ENCODE measurements at regions not wholly inside any gene's neighbourhood (a gene's known extent, or its start where the extent isn't known, plus 50 kb on each side); places are given as distances from the start of the nearest gene placed in this dataset.
A peak's percentile ranks its signal among the peaks of the same experiment; 100 is the strongest.

DNA sequence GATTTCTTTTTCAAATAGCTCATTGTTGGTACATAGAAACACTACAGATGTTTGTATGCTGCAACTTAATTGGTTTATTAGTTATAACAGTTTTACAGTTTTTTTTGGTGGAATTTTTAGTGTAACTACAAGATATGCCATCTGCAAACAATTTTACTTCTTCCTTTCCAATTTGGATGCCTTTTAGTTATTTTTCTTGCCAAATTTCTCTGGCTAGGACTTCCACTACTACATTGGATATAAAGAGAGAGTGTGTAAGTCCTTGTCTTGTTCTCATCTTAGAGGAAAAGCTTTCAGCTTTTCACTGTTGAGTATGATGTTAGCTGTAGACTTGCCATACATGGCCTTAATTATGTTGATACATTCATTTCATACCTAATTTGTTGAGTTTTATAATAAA is 143.6 kb upstream of the EOMES start:
- DNase-seq, result no peak

DNA sequence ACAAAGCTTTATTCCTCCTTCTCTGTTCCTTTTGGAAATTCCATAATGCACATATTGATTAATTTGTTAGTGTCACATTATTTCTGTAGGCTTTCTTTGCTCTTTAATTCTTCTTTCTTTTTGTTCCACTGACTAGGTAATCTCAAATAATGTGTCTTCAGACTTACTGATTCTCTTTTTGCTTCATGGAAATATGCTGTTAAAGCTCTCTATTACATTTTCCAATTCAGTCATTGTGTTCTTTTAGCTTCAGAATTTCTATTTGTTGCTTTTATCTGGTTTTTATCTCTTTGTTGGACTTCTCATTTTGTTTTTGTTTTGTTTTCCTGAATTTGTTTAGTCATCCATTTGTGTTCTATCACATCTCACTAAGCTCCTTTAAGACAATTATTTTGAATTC is 147.0 kb upstream of the EOMES start:
- no peak for DNase-seq

DNA sequence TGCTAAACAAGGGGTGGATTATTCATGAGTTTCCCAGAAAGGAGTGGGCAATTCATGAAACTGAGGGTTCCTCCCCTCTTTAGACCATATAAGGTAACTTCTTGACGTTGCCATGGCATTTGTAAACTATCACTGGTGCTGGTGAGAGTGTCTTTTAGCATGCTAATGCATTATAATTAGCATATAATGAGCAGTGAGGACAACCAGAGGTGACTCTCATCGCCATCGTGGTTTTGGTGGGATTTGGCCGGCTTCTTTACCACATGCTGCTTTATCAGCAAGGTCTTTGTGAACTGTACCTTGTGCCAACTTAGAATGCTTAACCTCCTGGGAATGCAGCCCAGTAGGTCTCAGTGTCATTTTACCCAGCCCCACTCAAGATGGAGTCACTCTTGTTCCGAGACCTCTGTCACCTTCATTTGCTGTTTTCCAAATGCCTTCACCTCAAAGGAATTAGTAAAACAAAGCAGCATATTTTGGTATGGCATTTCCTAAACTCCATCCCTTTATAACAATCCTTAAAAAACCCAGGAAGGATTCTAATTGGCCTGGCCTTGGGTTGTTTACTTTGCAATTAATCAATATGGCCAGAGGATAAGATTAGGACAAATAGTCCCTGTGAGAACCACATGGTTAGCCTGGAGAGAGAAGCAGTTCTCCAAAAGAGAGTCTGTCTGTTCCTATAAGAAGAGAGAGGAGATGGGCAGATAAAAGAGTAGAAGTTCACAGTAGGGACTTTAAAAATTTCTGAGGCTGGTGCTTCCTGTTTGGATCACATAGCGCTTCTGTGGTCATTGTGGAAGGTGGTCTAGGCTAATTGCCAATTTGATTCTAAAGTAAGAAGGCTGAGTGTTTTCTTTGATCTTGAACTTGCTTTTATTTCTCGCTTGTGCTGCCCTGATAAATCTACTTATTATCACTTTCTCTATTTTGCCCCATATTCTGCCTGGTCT is 155.2 kb upstream of the EOMES start:
- DNase-seq, result no peak

DNA sequence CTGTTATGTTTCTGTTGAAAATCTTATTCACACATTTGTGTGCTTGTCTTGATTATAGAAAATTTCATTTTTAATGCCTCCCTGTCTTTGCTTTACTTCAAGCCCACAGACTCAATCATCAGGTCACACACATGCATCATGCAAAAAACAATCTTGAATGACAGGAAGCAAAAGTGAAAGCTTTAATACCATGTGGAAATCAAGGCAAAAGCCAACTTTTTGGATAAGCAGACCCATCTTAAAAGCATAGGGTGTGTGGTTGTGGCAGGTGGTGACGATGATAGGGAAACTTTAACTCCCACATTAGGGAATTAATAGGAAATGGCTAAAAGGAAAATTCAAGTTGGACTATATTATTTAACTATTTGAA is 155.9 kb upstream of the EOMES start:
- DNase-seq, result no peak

DNA sequence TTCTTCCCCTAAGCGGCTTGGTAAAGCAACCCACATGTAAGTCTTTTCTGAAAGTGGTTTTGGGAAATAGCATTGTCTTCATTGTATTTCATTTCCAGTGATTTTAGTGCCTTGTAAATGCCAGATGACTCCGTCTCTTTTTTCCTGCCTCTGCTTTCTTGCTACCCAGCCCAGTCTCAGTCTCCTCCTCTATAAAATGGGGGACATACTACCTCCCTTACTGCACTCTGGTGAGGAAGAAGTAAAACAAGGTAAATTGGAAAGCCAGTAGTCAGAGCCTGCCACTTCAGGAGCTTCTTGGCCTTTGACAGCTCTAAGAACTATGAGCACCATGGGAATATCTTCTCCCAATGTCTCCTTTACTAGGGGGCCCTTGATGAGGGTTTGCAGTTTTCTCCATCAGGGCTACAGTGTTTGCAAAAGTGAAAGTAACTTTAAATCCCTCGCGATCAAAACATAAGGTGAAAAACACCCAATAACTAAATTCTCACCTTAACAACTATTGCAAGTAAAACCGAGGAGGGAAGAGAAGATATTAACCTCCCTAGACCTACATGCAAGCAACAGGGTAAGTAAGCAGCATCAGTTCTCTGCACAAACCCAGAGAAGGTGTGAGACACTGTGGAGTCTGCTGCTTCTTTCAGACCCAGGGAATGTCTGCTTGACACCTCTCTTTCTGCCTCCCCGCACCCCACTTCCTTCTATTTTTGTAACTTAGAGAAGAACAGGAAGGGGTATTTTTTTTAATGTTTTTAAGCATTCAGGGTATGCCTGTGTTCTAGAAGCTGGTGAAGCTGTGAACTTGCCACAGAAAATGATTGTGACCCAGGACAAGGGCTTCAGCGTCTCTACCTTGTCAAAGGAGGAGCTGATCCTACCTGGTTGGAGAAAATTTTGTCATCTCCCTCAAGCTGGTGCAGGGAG is 159.1 kb upstream of the EOMES start:
- DNase-seq, result peak; percentile 44

DNA sequence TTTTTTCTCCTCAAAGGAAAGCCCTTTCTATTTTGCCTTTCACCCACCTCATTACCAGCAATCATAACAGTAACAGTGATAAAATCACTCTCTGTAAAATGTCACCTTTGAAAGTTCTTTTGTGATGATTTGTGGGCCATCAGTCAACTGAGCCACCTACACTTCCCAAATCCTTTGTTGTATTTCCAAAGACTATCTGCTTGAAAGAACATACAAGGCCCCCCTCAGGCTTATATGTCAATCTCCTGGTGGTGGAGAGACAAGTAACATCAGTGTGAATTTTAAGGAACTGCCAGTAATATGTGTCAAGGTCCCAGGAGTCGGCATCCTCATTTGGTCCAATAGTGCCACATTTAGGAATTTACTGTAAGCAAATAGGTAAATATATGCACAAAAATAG is 161.1 kb upstream of the EOMES start:
- no peak for DNase-seq

DNA sequence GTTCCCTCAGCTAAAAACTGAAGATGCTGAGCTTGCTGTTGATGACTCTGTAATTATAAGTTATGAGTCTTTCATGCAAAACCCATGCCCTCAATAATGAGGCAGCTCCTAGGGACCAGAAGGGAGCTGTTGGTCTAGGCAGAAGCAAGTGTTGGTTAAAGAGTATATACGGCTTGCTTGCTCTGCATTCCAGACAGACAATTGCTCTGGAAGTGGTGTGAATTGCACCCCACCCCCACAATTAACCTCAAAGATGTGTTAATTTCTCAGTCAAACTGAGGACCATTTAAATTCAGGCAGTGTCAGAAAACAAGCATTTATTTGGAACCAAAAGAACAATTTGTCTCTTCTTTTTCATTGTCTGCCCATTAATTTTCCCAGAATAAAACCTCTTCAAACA is 163.5 kb upstream of the EOMES start:
- DNase-seq, result no peak

DNA sequence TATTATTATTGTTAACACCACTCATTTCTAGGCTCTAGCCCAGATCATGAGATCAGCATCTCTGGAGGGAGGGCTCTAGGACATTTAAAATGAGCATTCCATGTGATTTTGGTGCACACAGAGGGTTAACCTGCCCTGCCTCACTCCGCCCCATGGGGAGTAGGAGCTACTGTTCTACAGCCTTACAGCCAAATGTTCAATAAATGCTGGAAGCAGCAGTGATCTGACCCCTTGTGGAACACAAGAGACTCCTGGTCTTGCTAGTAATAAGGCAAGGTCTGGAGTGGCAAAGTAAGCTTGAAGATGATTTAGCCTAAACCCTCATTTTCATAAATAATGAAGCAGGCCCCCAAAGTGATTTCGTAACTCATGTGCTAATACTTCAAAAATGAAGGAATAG is 166.4 kb upstream of the EOMES start:
- no peak for DNase-seq

DNA sequence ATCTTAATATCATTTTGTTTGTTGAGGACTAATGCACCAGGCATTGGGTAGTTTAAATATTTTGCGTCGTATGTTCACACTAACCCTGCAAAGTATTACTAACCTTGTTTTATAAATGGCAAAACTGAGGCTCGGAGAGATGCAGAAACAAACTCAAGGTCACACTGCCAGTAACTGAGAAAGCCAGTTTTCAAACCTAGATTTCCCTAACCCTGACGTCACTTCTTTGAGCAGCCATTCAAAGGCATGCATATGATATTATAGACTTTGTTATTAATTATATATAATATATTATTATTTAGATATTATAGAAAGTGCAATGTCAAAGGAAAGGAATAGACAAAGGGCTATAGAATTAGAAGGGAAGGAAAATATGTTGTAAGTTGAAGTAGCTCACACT is 167.6 kb upstream of the EOMES start:
- DNase-seq, result no peak

DNA sequence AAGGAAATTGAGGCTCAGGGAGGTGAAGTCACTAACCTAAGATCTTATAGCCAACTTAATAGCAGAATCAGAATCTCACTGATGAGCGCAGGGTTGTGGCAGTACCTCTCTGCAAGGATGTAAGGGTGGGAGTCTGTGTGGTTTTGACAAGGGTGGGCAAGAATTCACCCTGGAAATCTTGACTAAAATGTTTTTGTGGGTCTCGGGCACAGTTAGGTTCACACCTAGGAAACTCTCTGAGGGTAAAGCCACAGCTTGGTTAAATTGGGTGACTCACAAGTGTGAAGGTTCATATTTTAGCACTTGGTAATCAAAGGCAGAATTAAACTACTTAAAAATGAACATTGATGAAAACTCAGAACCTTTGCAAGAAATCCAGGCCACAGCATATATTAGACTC is 178.2 kb upstream of the EOMES start:
- DNase-seq, result no peak

DNA sequence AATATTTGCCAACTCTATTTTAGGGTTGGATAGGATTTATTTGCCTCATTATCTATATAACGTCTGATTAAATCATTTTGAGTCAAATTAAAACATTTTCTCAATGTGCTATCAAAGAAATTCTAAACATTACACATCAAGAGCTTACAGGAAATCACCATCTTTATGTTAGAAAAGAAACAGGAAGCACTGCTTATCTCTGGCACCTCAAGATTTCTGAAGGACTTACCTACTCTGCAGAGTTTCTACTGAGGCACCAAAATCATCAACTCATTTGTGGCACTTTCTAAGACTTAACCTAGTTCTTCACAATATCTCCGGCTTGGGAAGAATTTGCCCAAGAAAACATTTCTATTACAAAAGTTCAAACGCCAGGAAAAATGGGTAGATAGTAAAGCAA is 181.3 kb upstream of the EOMES start:
- DNase-seq, result no peak

DNA sequence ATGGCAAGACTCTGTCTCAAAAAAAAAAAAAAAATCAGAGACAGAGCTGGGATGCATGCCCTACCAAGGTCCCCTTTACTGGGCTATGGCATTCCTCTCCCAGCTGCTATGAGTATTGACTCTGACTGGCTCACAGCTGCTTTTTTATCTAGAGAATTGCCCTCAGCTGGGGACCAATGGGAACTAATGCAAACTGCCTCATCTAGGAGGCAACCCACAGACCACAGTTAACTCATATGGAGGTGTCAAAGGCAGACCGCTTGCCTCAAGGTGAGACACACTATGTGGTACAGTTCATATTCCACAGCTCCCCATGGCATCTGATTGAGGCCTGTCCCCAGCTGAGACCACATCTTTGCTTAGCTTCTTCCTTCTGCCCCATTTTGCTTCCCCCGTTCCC is 183.5 kb upstream of the EOMES start:
- DNase-seq, result peak; percentile 5

DNA sequence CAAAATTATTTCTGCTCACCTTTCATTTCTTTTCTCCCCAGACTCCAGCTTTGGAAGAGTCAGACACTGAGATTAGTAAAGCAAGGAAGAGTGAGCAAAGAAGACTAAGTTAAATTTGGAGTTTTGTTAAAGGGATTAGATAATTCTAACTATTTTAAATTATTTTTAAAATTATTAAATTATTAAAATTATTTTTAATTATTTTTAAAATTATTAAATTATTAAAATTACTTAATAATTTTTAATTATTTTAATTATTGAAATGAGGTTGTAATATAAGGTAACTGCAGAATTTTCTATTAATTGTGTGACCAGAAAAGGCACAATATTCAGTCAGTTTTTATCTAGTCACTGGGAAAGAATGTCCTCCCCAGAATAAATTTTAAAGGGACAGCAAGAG is 185.0 kb upstream of the EOMES start:
- DNase-seq, result no peak

DNA sequence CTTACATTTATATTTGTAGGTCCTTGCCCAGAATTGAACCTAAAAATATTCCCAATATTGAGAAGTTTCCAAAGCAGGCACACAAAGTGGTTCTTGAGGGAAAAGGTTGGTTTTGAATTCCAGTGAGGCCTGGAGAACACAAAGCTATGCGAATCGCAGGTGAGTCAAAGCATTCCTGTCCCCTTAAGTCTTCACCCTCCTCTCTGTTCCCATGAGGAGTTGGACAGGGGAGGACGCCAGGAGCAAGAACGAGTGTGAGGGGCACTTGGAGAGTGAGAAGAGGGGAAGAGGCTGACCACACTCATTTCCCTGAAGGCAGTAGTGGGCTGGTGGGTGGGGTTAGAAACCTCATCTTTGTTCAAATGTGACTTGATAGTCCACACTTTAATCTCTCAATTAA is 185.8 kb upstream of the EOMES start:
- no peak for DNase-seq

DNA sequence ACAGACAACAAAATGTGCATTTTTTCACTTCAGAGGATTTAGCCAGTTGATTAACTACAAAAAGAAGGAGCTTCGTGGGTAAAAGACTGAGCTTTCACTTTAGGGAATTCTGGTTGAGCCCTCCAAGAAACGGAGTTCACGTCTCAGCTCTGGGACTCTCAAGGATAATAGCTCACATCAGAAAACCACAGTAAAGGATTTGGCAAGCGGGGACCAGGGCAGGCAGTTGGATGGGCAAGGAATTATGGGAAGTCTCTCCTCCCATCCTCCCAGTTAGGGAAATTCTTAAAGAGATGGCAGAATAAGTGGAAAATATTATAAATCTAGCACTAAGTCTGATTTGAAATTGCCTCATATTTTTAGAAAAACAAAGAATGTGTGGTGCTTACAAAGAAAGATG is 188.3 kb upstream of the EOMES start:
- no peak for DNase-seq

DNA sequence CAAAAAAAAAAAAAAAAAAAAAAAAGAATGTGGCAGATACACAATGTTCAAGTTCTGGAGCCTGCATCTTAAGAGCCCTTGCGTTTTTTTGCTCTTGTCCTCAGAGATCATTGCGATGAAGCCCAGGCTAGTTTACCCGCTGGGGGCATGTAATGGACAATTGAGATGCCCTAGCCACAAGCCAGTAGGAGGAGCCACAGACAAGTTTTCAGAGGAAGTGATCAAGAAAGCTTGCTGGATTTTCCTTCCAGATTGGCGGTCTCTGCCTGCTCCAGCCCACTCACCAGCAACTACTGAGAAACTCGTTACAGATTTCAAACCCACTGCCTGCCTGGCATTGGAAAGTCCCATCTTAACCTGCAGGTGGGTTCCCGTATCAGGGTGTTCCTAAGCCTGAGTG is 192.1 kb upstream of the EOMES start:
- no peak for DNase-seq

DNA sequence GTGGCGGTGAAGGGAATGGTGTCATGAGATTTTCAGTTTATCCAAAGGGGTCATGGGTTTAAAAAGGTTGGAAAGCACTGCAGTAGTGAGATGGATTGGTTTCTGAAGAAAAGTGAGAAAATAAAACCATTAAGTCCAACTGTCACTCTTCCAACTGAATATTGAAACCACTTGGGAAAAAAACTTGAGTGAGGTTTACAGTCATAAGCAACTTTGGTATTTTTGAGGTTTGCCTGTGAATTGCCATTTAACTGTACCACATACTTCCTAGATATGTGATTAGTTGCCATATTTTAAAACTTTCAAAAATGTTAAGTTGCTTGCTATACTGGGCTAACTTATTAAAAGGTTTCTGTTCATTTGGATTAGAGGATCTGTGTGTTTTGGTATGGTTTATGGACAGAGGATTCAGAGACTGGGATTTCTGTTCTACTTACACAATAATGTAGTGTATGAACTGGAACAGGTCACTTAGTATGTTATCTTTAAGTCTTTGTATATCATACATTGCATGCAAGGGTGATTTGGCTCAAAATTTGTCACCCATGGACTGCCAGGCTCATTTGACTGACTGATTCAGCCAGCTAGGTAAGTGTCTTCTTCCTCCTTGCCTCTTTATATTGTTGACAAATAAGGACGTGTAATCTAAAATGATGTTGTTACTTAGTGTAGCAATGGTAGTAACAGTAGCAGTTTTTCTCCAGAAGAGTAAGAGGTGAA is 201.4 kb upstream of the EOMES start:
- no peak for DNase-seq

DNA sequence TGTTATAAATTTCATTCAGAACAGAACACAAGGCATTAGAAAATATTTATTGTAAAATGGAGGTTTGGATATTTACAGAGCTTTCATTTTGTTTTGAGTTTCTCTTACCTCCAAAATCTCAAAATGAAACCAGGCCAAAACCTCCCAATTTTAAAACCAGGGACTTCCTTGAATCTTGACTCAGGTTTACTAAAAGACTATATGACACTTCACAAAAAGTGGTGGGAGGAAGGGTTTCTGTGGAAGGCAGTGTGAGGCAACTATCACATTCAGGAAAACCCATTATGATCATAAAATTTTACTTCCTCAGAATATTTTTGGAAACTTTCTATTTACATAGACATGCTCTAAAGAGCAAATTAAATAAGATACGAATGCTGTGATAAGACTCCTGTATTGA is 205.8 kb upstream of the EOMES start:
- no peak for DNase-seq

DNA sequence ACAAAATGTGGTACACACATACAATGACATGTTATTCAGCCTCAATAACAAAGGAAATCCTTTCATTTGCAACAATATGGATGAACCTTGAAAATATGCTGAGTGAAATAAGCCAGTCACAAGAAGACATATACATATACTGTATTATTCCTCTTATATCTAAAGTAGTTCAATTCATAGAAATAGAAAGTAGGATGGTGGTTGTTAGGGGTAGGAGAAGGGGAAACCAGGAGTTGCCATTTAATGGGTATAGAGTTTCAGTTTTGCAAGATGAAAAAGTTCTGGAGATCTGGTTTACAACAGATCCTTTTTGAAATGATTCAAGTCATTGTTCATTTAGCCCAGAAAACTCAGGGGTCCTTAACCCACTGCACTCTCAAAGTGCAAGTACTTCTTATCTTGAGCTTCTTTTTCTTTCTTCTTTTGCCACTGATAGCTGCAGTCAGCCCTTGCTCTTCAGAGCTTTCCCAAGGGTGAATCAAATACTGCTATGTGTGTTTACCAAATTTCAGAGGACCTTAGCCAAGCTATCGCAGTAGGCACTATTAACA is 208.0 kb upstream of the EOMES start:
- no peak for DNase-seq

DNA sequence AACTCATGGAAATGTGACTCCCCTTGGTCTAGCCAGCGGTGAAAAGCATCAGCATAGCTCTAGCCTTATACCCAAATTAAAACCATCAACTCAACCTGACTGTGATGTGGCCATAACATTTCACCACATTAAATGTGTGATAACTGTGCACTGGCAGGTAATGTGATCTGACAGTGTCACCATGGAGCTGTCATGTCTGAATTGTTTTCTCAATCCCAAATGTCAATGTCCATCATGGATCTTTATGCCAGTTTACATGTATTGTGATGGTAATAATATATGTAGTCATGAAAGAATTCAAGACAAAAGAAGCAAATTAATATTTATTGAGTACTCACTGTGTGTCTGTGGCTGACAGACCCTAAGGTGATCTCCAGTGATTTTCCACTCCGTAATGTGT is 213.4 kb upstream of the EOMES start:
- DNase-seq, result no peak

DNA sequence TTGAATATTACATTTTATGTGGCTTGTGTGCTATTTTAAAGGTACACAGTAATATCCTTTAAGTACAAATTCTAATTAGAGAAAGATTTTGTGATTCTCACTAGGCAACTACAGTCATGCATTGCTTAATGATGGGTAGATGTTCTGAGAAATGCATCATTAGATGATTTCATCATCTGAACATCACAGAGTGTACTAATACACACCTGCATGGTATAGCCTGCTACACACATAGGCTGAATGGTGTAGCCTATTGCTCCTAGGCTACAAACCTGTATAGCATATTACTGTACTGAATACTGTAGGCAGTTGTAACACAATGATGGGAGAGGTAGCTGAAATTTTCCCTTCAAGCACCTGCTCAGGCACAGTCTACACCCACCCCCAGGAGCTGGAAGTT is 217.4 kb upstream of the EOMES start:
- no peak for DNase-seq

DNA sequence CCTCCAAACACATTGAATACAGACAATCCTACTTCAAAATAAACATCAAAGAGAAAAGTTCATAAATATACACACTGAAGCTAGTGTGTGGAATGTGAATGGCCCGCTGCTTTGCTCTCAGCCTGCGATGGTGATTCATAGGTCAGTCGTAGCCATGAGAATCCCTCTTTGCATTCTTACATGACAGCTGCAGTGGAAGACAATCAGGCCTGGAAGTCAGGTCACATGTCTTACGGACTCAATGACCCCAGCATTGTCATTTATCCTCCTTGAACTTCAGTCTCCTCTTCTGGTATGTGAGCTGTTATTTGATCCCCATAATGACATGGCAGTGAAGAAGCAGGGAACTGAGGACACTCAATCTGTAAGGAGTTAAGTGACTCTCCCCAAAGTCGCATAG is 217.8 kb upstream of the EOMES start:
- no peak for DNase-seq

DNA sequence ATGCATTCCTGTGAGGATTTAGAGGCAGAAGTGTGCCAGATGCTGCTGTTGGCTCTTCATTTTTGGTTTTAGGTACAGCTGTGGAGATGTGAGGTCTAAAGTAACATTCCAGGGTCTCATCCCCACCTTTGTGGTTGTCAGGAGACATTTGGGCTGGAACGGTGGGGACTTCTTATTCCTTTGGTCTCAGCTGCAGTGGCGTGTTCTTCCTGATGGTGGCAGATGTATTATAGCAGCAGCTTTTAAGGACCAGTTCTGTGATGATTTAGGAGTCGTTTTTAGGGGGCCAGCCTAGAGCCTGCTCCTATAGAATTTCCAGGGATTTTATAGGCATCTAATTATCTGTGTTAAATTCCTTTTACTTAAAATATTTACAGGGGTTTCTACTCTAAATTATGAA is 221.0 kb upstream of the EOMES start:
- DNase-seq, result no peak
